ENCODE measurements at regions not wholly inside any gene's neighbourhood (a gene's known extent, or its start where the extent isn't known, plus 50 kb on each side); places are given as distances from the start of the nearest gene placed in this dataset.

GRCh38 chr5:31048282-31049270 lies 144.9 kb upstream of the CDH6 start:
- no peak for DNase-seq

- DNase-seq = no peak
Observed at GRCh38 chr5:31047621-31048020, 145.9 kb upstream of the CDH6 start.

- DNase-seq = no peak
Observed at GRCh38 chr5:31047007-31047406, 146.5 kb upstream of the CDH6 start.

- DNase-seq = no peak
Observed at GRCh38 chr5:31036411-31036810, 157.1 kb upstream of the CDH6 start.

- DNase-seq = no peak
Observed at GRCh38 chr5:31033295-31033694, 160.2 kb upstream of the CDH6 start.

GRCh38 chr5:31029925-31030324 lies 163.6 kb upstream of the CDH6 start:
- peak; percentile 2 for DNase-seq

- no peak for DNase-seq
Observed at GRCh38 chr5:31027721-31028120, 165.8 kb upstream of the CDH6 start.

- DNase-seq = no peak
Observed at GRCh38 chr5:31023105-31023504, 170.4 kb upstream of the CDH6 start.

GRCh38 chr5:31021181-31021624 lies 172.3 kb upstream of the CDH6 start:
- DNase-seq = no peak

- DNase-seq = no peak
Observed at GRCh38 chr5:31008231-31008630, 185.3 kb upstream of the CDH6 start.

GRCh38 chr5:31007672-31008071 lies 185.8 kb upstream of the CDH6 start:
- DNase-seq = no peak

- DNase-seq = no peak
Observed at GRCh38 chr5:31000287-31000686, 193.2 kb upstream of the CDH6 start.

- DNase-seq = no peak
Observed at GRCh38 chr5:30997681-30998080, 195.8 kb upstream of the CDH6 start.

GRCh38 chr5:30994902-30995301 lies 198.6 kb upstream of the CDH6 start:
- no peak for DNase-seq

GRCh38 chr5:30994176-30994575 lies 199.3 kb upstream of the CDH6 start:
- no peak for DNase-seq

- DNase-seq = no peak
Observed at GRCh38 chr5:30991462-30991861, 202.0 kb upstream of the CDH6 start.

GRCh38 chr5:30981576-30981975 lies 211.9 kb upstream of the CDH6 start:
- DNase-seq = no peak

GRCh38 chr5:30968971-30969370 lies 224.5 kb upstream of the CDH6 start:
- DNase-seq = no peak

GRCh38 chr5:30960036-30960435 lies 233.4 kb upstream of the CDH6 start:
- DNase-seq = no peak

- no peak for DNase-seq
Observed at GRCh38 chr5:30959238-30959637, 234.2 kb upstream of the CDH6 start.

- DNase-seq = no peak
Observed at GRCh38 chr5:30957591-30957990, 235.9 kb upstream of the CDH6 start.

- no peak for DNase-seq
Observed at GRCh38 chr5:30956251-30956650, 237.2 kb upstream of the CDH6 start.

GRCh38 chr5:30937070-30937469 lies 256.4 kb upstream of the CDH6 start:
- DNase-seq = no peak

GRCh38 chr5:30933599-30933998 lies 259.9 kb upstream of the CDH6 start:
- no peak for DNase-seq
